HFF-Myc (cell line): ENCODE measurements at regions not wholly inside any gene's neighbourhood (a gene's known extent, or its start where the extent isn't known, plus 50 kb on each side); places are given as distances from the start of the nearest gene placed in this dataset.

Experiments used
- DNase-seq: peaks from one replicate; pipeline ENCODE4 v3.0.0-alpha.2; 2011; ENCODE audit warnings: low read depth; ENCODE audit errors: extremely low read depth
- H3K4me3 ChIP-seq: replicated peaks from 2 replicates; pipeline ENCODE4 v1.5.1; 2011; ENCODE audit warnings: low read depth, mild to moderate bottlenecking, control low read depth, low read length
- TF ChIP-seq, protein P1 (sequence below): IDR thresholded peaks from 2 replicates; pipeline ENCODE4 v1.5.1; 2012; ENCODE audit warnings: mild to moderate bottlenecking, low read depth, low read length, control low read depth; ENCODE audit errors: missing control alignments

DNA sequence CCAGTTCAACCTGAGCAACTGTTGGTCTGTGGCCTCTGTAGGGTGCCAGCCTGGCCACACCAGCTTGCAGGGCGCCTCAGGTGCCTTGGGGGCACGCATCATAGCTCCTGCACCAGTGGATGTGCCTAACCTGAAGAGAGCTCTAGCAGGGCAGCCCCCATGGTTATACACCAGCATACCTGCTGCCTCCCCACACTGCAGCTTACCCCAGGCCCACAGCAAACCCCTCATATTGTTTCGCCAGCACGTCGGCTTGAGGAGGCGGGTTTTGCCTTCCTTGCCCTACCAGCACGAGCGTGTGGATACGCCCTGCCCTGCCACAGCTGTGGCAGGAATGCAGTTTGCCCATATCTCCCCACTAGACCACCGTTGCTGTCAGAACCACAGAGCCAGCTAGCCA lies 435.9 kb downstream of the SLCO4C1 start:
- TF ChIP-seq, protein P1, sequence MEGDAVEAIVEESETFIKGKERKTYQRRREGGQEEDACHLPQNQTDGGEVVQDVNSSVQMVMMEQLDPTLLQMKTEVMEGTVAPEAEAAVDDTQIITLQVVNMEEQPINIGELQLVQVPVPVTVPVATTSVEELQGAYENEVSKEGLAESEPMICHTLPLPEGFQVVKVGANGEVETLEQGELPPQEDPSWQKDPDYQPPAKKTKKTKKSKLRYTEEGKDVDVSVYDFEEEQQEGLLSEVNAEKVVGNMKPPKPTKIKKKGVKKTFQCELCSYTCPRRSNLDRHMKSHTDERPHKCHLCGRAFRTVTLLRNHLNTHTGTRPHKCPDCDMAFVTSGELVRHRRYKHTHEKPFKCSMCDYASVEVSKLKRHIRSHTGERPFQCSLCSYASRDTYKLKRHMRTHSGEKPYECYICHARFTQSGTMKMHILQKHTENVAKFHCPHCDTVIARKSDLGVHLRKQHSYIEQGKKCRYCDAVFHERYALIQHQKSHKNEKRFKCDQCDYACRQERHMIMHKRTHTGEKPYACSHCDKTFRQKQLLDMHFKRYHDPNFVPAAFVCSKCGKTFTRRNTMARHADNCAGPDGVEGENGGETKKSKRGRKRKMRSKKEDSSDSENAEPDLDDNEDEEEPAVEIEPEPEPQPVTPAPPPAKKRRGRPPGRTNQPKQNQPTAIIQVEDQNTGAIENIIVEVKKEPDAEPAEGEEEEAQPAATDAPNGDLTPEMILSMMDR, result no peak
- no peak for DNase-seq

DNA sequence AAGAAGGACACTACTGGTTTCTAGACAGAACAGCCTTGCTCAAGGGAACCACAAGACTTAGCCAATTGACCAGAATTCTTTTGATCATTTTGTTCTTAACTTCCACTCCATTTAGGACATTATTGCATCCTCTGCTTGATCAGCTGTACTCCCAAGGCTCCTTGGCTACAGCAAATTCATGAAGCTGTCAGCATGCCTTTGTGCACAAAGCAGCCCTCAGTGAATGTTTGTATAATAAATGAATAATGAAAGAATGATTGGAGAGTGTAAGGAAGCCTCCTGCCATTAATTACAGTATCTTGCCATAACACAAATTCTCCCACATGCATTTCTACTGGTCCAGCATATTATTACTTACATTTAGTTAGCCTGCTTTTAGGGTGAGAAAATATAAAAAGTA lies 449.6 kb downstream of the SLCO4C1 start:
- H3K4me3 ChIP-seq, result no peak overlapping the region
- no peak for DNase-seq
- TF ChIP-seq, protein P1, result no peak

More for the DNA sequence above, 435.9 kb downstream of the SLCO4C1 start:
- H3K4me3 ChIP-seq, result no peak overlapping the region

DNA sequence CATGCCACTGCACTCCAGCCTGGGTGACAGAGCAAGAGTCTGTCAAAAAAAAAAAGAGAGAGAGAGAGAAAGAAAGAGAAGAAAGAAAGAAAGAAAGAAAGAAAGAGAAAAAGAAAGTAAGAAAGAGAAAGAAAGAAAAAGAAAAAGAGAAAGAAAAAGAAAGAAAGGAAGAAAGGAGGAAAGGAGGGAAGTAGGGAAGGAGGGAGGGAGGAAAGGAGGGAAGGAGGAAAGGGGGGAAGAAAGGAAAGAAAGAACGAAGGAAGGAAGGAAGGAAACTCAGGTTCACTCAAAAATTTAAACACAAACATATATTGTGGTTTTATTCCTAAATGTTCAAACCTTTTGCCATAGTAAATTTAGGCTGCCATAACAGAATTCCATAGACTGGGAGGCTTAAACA lies 453.0 kb downstream of the SLCO4C1 start:
- no peak overlapping the region for H3K4me3 ChIP-seq
- no peak for DNase-seq
- TF ChIP-seq, protein P1, result no peak

DNA sequence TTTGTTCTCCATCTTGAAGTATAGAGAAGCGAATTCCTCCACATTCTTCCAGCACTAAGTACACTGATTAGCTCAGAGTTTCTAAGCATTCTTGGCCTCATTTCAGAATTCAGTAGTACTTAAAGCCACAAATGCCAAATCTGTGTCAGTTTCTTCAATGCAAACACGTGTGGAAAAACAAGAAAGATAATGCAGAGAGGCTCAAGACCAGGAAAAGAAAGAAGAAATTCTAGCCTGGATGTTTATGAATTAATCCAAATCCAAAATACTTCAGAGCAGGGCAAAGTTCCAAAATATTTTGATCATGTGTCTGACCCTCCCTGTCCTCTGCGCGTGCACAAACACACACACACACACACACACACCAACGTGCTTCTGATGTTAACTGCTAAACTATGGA lies 457.6 kb downstream of the SLCO4C1 start:
- no peak for DNase-seq

DNA sequence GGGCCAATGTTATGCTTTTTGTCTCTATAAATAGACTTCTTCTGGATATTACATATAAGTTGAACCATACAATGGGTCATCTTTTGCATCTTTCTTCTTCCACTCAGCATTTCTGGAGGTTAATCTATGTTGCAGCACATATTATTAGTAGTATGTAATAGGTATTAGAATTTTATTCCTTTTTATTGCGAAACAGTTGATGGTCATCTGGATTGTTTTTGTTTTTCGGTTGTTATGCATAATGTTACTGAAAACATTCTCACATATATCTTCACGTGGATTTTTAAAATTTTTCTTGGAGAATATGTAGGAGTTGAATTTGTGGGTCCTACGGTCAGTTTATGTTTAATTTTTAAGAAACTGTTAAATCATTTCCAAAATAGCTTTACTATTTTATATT lies 466.8 kb downstream of the SLCO4C1 start:
- no peak for DNase-seq
- TF ChIP-seq, protein P1, result no peak
- H3K4me3 ChIP-seq, result no peak overlapping the region

More for the DNA sequence above, 457.6 kb downstream of the SLCO4C1 start:
- H3K4me3 ChIP-seq, result no peak overlapping the region
- TF ChIP-seq, protein P1, result no peak

DNA sequence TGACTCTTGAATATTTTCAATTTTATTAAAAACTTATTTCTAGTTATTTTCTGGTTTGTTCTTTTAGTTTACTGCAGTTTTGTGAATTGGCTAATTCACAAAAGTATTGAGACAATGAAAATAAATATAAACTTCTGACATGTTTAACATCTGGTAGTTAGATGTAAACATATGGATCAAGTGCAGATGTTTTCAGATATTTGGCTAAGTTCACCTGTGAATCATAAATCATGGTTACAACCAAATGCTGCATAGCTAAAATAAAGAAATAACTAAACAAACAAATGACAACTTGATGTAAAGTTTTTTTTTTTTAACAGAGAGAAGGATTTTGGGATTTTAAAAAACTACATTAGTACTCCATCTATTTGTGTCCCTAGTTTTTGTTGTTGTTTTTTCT lies 484.6 kb downstream of the SLCO4C1 start:
- H3K4me3 ChIP-seq, result no peak overlapping the region
- TF ChIP-seq, protein P1, result no peak
- DNase-seq, result no peak

DNA sequence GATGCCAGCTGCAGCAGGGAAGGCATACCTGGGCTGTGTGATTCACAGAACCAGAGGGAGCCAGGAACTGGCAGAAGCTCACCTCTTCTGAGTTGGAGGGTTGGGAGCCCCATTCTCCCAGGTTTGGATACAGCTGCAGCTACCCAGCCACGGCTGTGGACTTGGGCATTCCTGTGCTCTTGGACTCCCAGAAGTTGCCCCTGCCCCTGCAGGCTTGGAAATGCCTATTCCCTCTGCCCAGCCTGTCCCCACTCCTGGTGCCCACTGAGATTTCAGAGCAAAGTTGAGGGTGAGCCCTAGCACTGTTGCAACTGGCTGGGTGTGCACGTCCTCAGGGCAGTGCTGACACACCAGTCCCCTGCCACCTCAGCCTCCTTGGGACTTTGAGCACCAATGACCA lies 489.7 kb downstream of the SLCO4C1 start:
- DNase-seq, result no peak
- TF ChIP-seq, protein P1, result no peak
- no peak overlapping the region for H3K4me3 ChIP-seq
